ENCODE measurements at regions not wholly inside any gene's neighbourhood (a gene's known extent, or its start where the extent isn't known, plus 50 kb on each side); places are given as distances from the start of the nearest gene placed in this dataset.

DNA sequence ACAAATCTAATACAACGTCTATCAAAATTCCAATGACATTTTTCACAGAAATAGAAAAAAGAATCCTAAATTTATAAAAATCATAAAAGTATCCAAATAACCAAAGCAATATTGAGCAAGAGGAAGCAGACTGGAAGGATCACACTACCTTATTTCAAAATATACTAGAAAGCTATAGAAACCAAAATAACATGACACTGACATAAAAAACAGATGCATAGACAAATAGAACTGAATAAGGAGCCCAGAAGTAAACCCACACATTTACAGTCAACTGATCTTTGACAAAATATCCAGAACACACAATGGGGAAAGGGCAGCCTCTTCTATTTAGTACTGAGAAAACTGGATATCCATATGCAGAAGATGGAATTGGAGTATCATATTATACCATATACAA lies 217.5 kb downstream of the MACC1 start:
- TF ChIP-seq POLR2AphosphoS5 (IDR thresholded peaks at IDR 0.05; ENCODE audit: borderline replicate concordance, low read depth, low read length) (no peak), EZH2 (IDR thresholded peaks at IDR 0.05) (no peak)
